ENCODE measurements at regions not wholly inside any gene's neighbourhood (a gene's known extent, or its start where the extent isn't known, plus 50 kb on each side); places are given as distances from the start of the nearest gene placed in this dataset.

GRCh38 chr13:48761256-48761655, 107.5 kb downstream of the CYSLTR2 start:
- no peak overlapping the region for H3K27ac ChIP-seq (ENCODE audit: low read depth in 1 of 2, low read length in 2 of 2)
- H3K4me1 ChIP-seq (ENCODE audit: control insufficient read depth in 4 of 4, insufficient read depth in 4 of 4, low read length in 3 of 4) = no peaks in the 10 kb centered on the region
- no peak overlapping the region for H3K4me3 ChIP-seq (ENCODE audit: low read depth in 1 of 3, low read length in 3 of 3)
- TF ChIP-seq YY1 (IDR thresholded peaks at IDR 0.05) (no peak), TAF1 (conservative IDR thresholded peaks at IDR 0.05) (no peak)
- H3K9ac ChIP-seq (ENCODE audit: low read depth in 1 of 2, low read length in 2 of 2) = no peak overlapping the region
- no peak for DNase-seq (ENCODE audit: low spot score)
- 88% methylated on average over 2 of the region's 2 CpGs for WGBS
- H3K27me3 ChIP-seq (ENCODE audit: control insufficient read depth in 4 of 4, insufficient read depth in 4 of 4, low read length in 3 of 4) = no peaks in the 10 kb centered on the region
- peaks cover 0 to 4% (median under 1%) of the 10 kb centered on the region in 4 donors for H3K9me3 ChIP-seq (ENCODE audit: control insufficient read depth in 4 of 4, low read length in 3 of 4)
- H3K36me3 ChIP-seq (ENCODE audit: control insufficient read depth in 4 of 4, insufficient read depth in 3 of 4, low read depth in 1 of 4, low read length in 3 of 4) = no peaks in the 10 kb centered on the region

GRCh38 chr13:48769107-48769704, 115.5 kb downstream of the CYSLTR2 start:
- H3K27ac ChIP-seq (ENCODE audit: low read depth in 1 of 2, low read length in 2 of 2) = no peak overlapping the region
- H3K36me3 ChIP-seq (ENCODE audit: control insufficient read depth in 4 of 4, insufficient read depth in 3 of 4, low read depth in 1 of 4, low read length in 3 of 4) = no peaks in the 10 kb centered on the region
- peak; percentile 81 for DNase-seq (ENCODE audit: low spot score)
- peaks cover 0 to 4% (median under 1%) of the 10 kb centered on the region in 4 donors for H3K9me3 ChIP-seq (ENCODE audit: control insufficient read depth in 4 of 4, low read length in 3 of 4)
- no peak overlapping the region for H3K9ac ChIP-seq (ENCODE audit: low read depth in 1 of 2, low read length in 2 of 2)
- 40% methylated on average over 4 of the region's 4 CpGs for WGBS
- H3K4me1 ChIP-seq (ENCODE audit: control insufficient read depth in 4 of 4, insufficient read depth in 4 of 4, low read length in 3 of 4) = no peaks in the 10 kb centered on the region
- H3K4me3 ChIP-seq (ENCODE audit: low read depth in 1 of 3, low read length in 3 of 3) = no peak overlapping the region
- H3K27me3 ChIP-seq (ENCODE audit: control insufficient read depth in 4 of 4, insufficient read depth in 4 of 4, low read length in 3 of 4) = no peaks in the 10 kb centered on the region
- TF ChIP-seq, protein P1, sequence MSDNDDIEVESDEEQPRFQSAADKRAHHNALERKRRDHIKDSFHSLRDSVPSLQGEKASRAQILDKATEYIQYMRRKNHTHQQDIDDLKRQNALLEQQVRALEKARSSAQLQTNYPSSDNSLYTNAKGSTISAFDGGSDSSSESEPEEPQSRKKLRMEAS (IDR thresholded peaks at IDR 0.05) = no peak
- peak; percentile 30 for TF ChIP-seq YY1 (IDR thresholded peaks at IDR 0.05)
- no peak for TF ChIP-seq NR2F2 (IDR thresholded peaks at IDR 0.05)
- TF ChIP-seq TAF1 (conservative IDR thresholded peaks at IDR 0.05) = no peak
- no peak for TF ChIP-seq HNF4G (IDR thresholded peaks at IDR 0.05)
- peak; percentile 61 to 80 for TF ChIP-seq RXRA (IDR thresholded peaks at IDR 0.05)
- no peak for TF ChIP-seq SP1 (IDR thresholded peaks at IDR 0.05)
- peak in 1 of 2 donors; percentile 36 for TF ChIP-seq HNF4A (conservative IDR thresholded peaks at IDR 0.05)
- TF ChIP-seq, protein P2, sequence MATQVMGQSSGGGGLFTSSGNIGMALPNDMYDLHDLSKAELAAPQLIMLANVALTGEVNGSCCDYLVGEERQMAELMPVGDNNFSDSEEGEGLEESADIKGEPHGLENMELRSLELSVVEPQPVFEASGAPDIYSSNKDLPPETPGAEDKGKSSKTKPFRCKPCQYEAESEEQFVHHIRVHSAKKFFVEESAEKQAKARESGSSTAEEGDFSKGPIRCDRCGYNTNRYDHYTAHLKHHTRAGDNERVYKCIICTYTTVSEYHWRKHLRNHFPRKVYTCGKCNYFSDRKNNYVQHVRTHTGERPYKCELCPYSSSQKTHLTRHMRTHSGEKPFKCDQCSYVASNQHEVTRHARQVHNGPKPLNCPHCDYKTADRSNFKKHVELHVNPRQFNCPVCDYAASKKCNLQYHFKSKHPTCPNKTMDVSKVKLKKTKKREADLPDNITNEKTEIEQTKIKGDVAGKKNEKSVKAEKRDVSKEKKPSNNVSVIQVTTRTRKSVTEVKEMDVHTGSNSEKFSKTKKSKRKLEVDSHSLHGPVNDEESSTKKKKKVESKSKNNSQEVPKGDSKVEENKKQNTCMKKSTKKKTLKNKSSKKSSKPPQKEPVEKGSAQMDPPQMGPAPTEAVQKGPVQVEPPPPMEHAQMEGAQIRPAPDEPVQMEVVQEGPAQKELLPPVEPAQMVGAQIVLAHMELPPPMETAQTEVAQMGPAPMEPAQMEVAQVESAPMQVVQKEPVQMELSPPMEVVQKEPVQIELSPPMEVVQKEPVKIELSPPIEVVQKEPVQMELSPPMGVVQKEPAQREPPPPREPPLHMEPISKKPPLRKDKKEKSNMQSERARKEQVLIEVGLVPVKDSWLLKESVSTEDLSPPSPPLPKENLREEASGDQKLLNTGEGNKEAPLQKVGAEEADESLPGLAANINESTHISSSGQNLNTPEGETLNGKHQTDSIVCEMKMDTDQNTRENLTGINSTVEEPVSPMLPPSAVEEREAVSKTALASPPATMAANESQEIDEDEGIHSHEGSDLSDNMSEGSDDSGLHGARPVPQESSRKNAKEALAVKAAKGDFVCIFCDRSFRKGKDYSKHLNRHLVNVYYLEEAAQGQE (IDR thresholded peaks at IDR 0.05) = no peak
- TF ChIP-seq FOXA1 (IDR thresholded peaks at IDR 0.05) = no peak
- no peak for TF ChIP-seq FOXA2 (IDR thresholded peaks at IDR 0.05)
- TF ChIP-seq RAD21 (IDR thresholded peaks at IDR 0.05) = peak; percentile 100
- TF ChIP-seq ATF3 (IDR thresholded peaks at IDR 0.05) = no peak
- TF ChIP-seq JUND (IDR thresholded peaks at IDR 0.05) = no peak
- no peak for TF ChIP-seq EGR1 (IDR thresholded peaks at IDR 0.05; ENCODE audit: low read depth in 2 of 2)
- TF ChIP-seq GABPA (IDR thresholded peaks at IDR 0.05 in 1 of 2, conservative IDR thresholded peaks at IDR 0.05 in 1 of 2) = no peak
- peak; percentile 100 for TF ChIP-seq CTCF (IDR thresholded peaks at IDR 0.05; ENCODE audit: low read depth, low read length, missing input control)
- TF ChIP-seq, protein P3, sequence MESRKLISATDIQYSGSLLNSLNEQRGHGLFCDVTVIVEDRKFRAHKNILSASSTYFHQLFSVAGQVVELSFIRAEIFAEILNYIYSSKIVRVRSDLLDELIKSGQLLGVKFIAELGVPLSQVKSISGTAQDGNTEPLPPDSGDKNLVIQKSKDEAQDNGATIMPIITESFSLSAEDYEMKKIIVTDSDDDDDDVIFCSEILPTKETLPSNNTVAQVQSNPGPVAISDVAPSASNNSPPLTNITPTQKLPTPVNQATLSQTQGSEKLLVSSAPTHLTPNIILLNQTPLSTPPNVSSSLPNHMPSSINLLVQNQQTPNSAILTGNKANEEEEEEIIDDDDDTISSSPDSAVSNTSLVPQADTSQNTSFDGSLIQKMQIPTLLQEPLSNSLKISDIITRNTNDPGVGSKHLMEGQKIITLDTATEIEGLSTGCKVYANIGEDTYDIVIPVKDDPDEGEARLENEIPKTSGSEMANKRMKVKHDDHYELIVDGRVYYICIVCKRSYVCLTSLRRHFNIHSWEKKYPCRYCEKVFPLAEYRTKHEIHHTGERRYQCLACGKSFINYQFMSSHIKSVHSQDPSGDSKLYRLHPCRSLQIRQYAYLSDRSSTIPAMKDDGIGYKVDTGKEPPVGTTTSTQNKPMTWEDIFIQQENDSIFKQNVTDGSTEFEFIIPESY (IDR thresholded peaks at IDR 0.05) = no peak

Data from liver (tissue), 8 donors.